Uterus (tissue), 2 donors: ENCODE measurements at regions not wholly inside any gene's neighbourhood (a gene's known extent, or its start where the extent isn't known, plus 50 kb on each side); places are given as distances from the start of the nearest gene placed in this dataset.

Experiments
- POLR2A ChIP-seq, 2 donors: fragments of 450-650 bp; IDR thresholded peaks; one replicate each; pipeline ENCODE4 v1.6.1; 2016; ENCODE audit warnings: antibody characterized with exemption in 2 of 2, mild to moderate bottlenecking in 1 of 2, moderate library complexity in 1 of 2
- TF ChIP-seq, protein P1 (sequence below), 4 experiments: fragments of 200-600 bp in 2 of 4; fragments of 450-650 bp in 2 of 4; sonication (generic) in 2 of 4; IDR thresholded peaks; one replicate each; pipeline ENCODE4 v1.5.1; 2016 to 2019; ENCODE audit warnings: antibody characterized with exemption in 4 of 4, mild to moderate bottlenecking in 2 of 4, moderate library complexity in 1 of 4

- TF ChIP-seq, protein P1, sequence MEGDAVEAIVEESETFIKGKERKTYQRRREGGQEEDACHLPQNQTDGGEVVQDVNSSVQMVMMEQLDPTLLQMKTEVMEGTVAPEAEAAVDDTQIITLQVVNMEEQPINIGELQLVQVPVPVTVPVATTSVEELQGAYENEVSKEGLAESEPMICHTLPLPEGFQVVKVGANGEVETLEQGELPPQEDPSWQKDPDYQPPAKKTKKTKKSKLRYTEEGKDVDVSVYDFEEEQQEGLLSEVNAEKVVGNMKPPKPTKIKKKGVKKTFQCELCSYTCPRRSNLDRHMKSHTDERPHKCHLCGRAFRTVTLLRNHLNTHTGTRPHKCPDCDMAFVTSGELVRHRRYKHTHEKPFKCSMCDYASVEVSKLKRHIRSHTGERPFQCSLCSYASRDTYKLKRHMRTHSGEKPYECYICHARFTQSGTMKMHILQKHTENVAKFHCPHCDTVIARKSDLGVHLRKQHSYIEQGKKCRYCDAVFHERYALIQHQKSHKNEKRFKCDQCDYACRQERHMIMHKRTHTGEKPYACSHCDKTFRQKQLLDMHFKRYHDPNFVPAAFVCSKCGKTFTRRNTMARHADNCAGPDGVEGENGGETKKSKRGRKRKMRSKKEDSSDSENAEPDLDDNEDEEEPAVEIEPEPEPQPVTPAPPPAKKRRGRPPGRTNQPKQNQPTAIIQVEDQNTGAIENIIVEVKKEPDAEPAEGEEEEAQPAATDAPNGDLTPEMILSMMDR (IDR thresholded peaks at IDR 0.05): no peak
- no peak for TF ChIP-seq POLR2A (IDR thresholded peaks at IDR 0.05)
Measured at GRCh38 chr1:239840790-239841189, 250.9 kb upstream of the FMN2 start.
